Left colon (tissue), 2 donors: ENCODE measurements at regions not wholly inside any gene's neighbourhood (a gene's known extent, or its start where the extent isn't known, plus 50 kb on each side); places are given as distances from the start of the nearest gene placed in this dataset.

Experiments
- ATAC-seq: fragments of 200-7000 bp; cut with Tn5 transposase; one replicate; pipeline ENCODE4 v1.9.1; 2020; ENCODE audit warnings: mild to moderate bottlenecking, moderate library complexity
- DNase-seq, 2 donors: peaks; one replicate each; pipeline ENCODE4 v3.0.0-alpha.2; 2020
- intact Hi-C, 2 donors: fragments of 100-400 bp; cut with DNase I in 1 of 2; cut with micrococcal nuclease in 1 of 2; formaldehyde crosslinking; loops; one replicate each; pipeline versions ENCODE4 v1.11.2 to v1.14.0; 2022; cut with DNase I, micrococcal nuclease
- donor health status: DM: no; HTN: no; CAD: no.
- donor health status: DM: yes; HTN: yes; CAD: no.

DNA sequence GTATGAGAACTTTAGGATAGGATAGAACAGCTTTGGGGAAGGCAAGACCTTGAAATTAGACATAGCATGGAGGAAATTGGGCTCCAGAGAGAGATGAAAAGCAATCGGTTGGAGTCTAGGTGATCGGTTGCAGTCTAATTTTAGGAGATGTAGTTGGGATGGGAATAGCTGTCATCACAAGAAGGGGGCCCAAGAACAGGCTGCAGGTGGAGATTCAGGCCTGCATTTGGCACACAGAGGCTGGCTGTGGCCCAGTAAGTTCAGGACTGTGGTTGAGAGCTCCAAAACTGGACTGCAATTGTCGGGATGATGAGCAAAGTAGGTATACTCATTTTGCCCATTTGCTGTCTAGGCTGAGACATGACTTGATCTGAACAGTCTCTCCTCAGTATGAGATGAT lies 301.3 kb upstream of the B3GALT2 start:
- ATAC-seq (no peak), DNase-seq (no peak)
- intact Hi-C loops = no loop called here

GRCh38 chr1:193486671-193487229 lies 300.3 kb upstream of the B3GALT2 start:
- ATAC-seq = peak; percentile 53
- no peak for DNase-seq
- intact Hi-C loops = no loop called here

- no peak for ATAC-seq
- intact Hi-C loops = no loop called here
- no peak for DNase-seq
Observed at GRCh38 chr1:193480755-193481154, 294.3 kb upstream of the B3GALT2 start.

DNA sequence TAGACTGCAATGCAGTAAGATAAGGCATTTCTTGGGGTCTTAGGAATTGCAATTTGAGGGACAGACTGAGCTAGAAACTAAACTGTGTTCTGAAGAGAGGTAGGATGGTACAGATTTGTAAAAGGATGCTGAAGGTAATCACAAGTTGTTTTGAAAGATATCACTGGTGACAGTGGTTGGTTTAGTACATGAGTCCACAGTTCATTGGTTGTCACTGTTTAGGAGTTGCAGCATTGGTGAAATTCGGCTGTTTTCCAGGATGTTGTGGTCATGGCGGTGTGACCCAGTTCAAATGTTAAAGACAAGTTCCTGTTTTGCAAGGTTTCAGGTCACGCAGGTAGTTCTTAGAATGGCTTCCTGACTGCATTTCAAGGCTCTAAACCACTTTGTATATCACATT lies 292.8 kb upstream of the B3GALT2 start:
- peak; percentile 22 for ATAC-seq
- intact Hi-C loops = no loop called here
- peak in 1 of 2 donors; percentile 23 for DNase-seq

GRCh38 chr1:193476748-193477147 lies 290.3 kb upstream of the B3GALT2 start:
- ATAC-seq = no peak
- DNase-seq = no peak
- intact Hi-C loops = no loop called here

GRCh38 chr1:193473932-193474331 lies 287.5 kb upstream of the B3GALT2 start:
- ATAC-seq (no peak), DNase-seq (no peak)
- intact Hi-C loops = no loop called here

- no peak for DNase-seq
- intact Hi-C loops = no loop called here
- peak; percentile 71 for ATAC-seq
Observed at GRCh38 chr1:193472838-193473398, 286.5 kb upstream of the B3GALT2 start.

DNA sequence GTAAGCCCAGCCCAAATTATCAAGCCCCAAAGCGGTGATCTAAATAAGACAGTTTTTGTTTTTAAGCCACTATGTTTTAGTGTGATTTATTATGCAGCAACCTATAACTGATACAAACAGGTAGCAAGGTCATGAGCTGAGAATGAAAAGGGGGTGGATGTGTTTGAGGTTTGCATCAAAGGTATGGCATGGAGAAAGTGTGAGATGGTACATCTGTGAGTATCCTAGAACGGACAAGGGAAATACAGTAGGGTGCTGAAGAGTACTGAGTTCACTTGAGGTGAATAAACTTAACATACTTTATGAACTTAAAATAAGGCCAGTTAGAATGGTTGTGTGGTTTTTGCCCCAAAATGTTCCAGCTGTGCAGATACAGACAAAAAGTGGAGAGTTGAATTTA lies 286.0 kb upstream of the B3GALT2 start:
- ATAC-seq (no peak), DNase-seq (no peak)
- intact Hi-C loops = no loop called here

DNA sequence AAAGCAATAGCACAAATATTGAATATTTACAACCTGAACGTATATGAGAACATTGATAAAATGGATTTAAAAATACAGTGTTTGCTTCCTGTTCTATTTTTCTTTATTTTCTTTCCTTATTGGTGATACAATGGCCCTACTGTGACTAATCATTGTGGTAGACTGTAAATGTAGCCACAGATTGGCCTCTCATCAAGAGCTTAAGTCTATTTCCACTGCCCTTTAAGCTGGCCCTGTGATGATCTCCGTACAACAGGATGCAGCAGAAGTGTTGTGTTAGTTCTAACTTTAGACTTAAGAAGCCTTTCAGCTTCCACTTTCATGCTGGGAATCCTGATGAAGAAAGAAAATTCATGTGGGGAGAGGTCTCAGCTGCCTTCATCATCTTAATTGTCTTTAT lies 285.6 kb upstream of the B3GALT2 start:
- ATAC-seq (peak; percentile 91), DNase-seq (no peak)
- intact Hi-C loops = no loop called here

DNA sequence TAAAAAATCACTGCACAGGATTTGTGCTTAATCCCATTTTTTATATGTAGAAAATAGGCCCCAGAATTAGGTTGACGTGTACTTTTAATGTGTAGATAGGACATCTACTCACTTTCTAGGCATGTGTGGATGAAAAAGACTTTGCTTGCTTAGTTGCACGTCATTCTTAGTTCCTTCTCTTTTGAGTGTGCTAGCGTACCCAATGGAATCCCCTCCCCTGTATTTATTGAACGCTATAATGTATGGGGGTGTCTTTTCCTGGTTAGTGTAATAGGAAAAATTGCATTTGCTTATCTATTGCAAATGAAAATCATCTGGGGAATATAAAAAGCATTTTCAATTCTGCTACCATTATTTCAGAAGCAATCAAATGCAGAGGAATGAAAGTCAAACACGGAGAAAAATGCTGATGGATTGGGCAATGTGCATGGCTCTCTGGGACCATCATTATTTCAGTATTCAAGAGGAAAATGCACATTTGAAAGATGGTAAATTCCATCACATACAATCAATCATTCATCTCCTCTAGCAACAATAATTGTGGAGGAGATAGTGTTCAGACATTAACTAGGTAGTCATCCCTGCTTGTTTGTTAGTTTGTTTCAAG lies 277.0 kb upstream of the B3GALT2 start:
- DNase-seq (no peak), ATAC-seq (no peak)
- intact Hi-C loops = no loop called here

GRCh38 chr1:193462629-193463320 lies 276.4 kb upstream of the B3GALT2 start:
- intact Hi-C loops = no loop called here
- ATAC-seq (no peak), DNase-seq (no peak)

GRCh38 chr1:193458628-193459027 lies 272.2 kb upstream of the B3GALT2 start:
- no peak for DNase-seq
- intact Hi-C loops = no loop called here

DNA sequence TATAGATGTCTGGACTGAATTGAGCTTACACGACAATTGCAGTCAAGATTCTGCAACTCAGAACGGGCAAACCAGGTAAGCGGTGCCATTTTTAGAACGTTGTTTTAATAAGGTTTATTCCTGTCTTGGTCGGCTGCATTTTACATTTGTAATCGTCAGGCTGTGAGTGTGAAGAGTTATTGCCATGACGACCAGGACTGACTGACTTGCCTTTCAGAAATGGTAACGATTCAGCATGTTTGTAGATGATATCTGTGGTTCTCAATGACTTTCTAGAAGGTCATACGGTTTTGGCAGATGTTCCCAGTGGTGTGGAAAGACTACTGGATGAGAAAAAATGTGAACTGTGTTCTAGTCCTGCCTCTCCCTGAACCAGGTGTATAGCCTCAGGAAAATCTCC lies 271.3 kb upstream of the B3GALT2 start:
- DNase-seq (no peak), ATAC-seq (no peak)
- intact Hi-C loops = no loop called here

More at GRCh38 chr1:193458628-193459027, 272.2 kb upstream of the B3GALT2 start:
- peak; percentile 50 for ATAC-seq

- no peak for ATAC-seq
- intact Hi-C loops = no loop called here
- DNase-seq = no peak
Observed at GRCh38 chr1:193456811-193457280, 270.4 kb upstream of the B3GALT2 start.

DNA sequence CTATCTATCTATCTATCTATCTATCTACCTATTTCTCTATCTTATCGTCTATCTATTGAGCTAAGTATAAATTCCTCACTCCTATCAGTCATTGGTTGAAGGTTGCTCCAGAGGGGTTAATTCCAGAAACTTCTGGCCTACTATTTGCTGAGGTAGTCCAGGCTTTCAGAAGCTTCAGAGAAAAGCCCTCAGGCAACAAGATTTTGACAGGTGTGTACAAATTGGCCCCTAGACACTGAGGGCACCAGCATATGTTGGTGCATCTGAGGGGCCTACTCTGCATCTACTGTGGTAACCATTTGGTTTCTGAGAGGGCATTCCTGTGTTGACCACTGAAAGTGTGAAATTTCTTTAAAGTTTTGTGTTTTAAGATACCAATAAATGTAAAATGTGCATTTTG lies 265.2 kb upstream of the B3GALT2 start:
- no peak for ATAC-seq
- no peak for DNase-seq
- intact Hi-C loops = no loop called here

- no peak for ATAC-seq
- intact Hi-C loops = no loop called here
- DNase-seq = no peak
Observed at GRCh38 chr1:193451001-193451400, 264.6 kb upstream of the B3GALT2 start.

DNA sequence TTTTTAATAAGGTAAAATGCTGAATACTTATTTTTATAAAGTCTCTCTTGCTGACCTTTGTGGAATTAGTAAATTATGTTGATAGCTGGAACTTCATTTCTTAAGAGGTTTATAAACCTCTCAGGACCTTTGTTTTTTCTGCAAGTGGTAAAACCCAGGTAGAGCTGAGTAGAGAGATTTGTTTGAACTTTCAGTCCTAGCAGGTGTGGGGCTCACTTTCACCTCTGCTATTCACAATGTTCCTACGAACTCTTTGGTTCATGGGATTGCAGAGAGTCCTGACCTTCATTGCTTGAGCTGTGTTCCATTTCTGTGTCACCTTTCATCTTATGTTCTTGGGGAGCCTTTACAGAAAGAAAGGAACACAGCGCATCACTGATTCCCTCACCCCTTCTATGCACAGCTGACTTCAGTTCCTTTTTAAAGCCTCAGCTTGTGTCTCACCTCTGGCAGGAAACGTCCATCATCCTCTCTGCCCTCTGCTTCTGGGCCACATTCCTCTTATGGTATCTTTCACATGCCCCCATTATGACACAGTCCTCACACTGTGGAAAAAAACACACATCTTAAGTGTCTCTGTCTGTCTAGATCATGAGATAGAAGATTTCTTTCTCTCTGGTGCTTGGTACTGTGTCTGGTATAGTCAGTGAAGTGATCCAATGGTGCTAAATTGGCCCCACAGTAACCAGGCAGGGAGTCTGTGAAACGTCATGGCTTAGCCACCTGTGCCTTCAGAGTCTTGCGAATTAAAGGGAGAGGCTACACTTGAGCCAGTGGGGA lies 262.5 kb upstream of the B3GALT2 start:
- DNase-seq (no peak), ATAC-seq (no peak)
- intact Hi-C loops = no loop called here

- intact Hi-C loops = no loop called here
- ATAC-seq = no peak
- no peak for DNase-seq
Observed at GRCh38 chr1:193443886-193444285, 257.5 kb upstream of the B3GALT2 start.

- DNase-seq = no peak
- intact Hi-C loops = no loop called here
- no peak for ATAC-seq
Observed at GRCh38 chr1:193438771-193439170, 252.4 kb upstream of the B3GALT2 start.
